Kidney epithelial cell (primary cell): ENCODE measurements at regions not wholly inside any gene's neighbourhood (a gene's known extent, or its start where the extent isn't known, plus 50 kb on each side); places are given as distances from the start of the nearest gene placed in this dataset.

Experiments
- DNase-seq: peaks from one replicate; pipeline ENCODE4 v3.0.0-alpha.2; 2010; ENCODE audit warnings: low read depth
- H3K27me3 ChIP-seq: 2 replicates; pipeline ENCODE4 v1.6.0; 2011; ENCODE audit warnings: low read length; ENCODE audit not compliant: control insufficient read depth, insufficient read depth
- H3K36me3 ChIP-seq: 2 replicates; pipeline ENCODE4 v1.5.1; 2011; ENCODE audit warnings: low read length; ENCODE audit not compliant: control insufficient read depth, insufficient read depth
- H3K4me3 ChIP-seq: 2 replicates; pipeline ENCODE4 v1.5.1; 2011; ENCODE audit warnings: low read depth, mild to moderate bottlenecking, control low read depth, low read length
- TF ChIP-seq, protein P1 (sequence below): IDR thresholded peaks from 2 replicates; pipeline ENCODE4 v1.5.1; 2011; ENCODE audit warnings: mild to moderate bottlenecking, moderate library complexity, low read length, control low read depth, inconsistent platforms; ENCODE audit not compliant: insufficient read depth, poor library complexity, severe bottlenecking

GRCh38 chr9:90343991-90344390, 298.6 kb downstream of the DIRAS2 start:
- TF ChIP-seq, protein P1, sequence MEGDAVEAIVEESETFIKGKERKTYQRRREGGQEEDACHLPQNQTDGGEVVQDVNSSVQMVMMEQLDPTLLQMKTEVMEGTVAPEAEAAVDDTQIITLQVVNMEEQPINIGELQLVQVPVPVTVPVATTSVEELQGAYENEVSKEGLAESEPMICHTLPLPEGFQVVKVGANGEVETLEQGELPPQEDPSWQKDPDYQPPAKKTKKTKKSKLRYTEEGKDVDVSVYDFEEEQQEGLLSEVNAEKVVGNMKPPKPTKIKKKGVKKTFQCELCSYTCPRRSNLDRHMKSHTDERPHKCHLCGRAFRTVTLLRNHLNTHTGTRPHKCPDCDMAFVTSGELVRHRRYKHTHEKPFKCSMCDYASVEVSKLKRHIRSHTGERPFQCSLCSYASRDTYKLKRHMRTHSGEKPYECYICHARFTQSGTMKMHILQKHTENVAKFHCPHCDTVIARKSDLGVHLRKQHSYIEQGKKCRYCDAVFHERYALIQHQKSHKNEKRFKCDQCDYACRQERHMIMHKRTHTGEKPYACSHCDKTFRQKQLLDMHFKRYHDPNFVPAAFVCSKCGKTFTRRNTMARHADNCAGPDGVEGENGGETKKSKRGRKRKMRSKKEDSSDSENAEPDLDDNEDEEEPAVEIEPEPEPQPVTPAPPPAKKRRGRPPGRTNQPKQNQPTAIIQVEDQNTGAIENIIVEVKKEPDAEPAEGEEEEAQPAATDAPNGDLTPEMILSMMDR, result no peak
- H3K36me3 ChIP-seq, result no peaks in the 10 kb centered on the region
- peak; percentile 74 for DNase-seq
- H3K4me3 ChIP-seq, result no peak overlapping the region
- H3K27me3 ChIP-seq, result no peaks in the 10 kb centered on the region

DNA sequence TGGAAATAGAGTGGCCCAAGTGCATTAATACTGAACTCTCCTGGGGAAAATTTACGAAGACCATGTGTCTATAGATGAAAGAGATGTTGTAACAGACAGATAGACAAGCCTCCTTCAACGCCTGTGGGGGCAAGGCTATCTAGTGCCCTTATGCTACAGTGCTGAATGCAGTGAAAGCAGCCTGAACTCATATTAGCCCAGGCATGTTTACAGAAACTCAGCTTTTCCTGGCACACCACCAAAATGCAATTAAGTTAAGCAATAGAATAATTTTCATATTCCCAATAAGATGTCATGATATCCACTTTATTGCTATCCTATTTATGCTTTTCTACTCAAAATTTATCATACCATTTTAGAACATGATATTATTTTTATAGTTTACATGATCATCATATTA, 277.0 kb downstream of the DIRAS2 start:
- no peaks in the 10 kb centered on the region for H3K27me3 ChIP-seq
- TF ChIP-seq, protein P1, result no peak
- H3K4me3 ChIP-seq, result no peak overlapping the region
- DNase-seq, result no peak
- H3K36me3 ChIP-seq, result no peaks in the 10 kb centered on the region

DNA sequence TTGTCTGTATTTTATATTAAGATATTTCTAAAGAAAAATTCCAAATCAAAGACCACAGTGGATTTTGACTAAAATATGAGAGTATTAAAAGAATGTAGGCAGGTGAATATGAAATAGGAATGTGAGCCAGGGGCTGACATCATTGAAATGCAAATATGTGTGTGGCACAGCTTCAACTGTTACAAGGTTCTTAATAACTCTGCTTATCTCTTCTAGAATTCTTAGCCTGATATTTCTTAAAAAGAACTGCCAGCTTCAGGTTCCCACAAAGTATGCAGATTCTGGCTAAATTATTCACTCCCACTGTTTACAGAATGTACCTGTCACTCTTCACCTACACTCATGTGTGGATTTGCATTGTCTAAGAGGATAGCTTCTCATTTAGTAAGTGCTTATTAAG, 274.4 kb downstream of the DIRAS2 start:
- H3K4me3 ChIP-seq, result no peak overlapping the region
- H3K27me3 ChIP-seq, result no peaks in the 10 kb centered on the region
- H3K36me3 ChIP-seq, result no peaks in the 10 kb centered on the region
- TF ChIP-seq, protein P1, result no peak
- DNase-seq, result no peak

GRCh38 chr9:90368928-90369327, 273.7 kb downstream of the DIRAS2 start:
- Histone ChIP-seq H3K27me3 (no peaks in the 10 kb centered on the region), H3K4me3 (no peak overlapping the region), H3K36me3 (no peaks in the 10 kb centered on the region)
- no peak for DNase-seq
- TF ChIP-seq, protein P1, result no peak

DNA sequence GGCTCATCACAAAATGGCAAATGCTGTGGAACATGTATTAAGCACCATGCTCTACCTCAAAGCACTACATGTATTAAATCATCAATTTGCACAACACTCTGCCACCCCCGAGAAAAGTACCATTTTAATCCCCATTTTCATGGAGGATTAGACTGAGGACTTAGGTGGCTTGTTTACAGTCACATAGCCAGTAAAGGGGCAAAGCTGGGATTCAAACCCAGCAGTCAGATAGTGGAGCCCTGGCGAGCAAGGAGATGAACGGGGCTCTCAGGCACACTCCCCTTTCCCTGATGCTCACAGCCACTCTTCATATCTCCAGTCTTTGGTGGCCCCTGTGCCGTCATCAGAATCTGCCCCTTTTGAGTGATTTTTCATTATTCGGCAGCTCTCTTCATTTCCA, 262.9 kb downstream of the DIRAS2 start:
- TF ChIP-seq, protein P1, result no peak
- no peak for DNase-seq
- Histone ChIP-seq H3K36me3 (peaks cover 2% of the 10 kb centered on the region), H3K4me3 (no peak overlapping the region), H3K27me3 (no peaks in the 10 kb centered on the region)

DNA sequence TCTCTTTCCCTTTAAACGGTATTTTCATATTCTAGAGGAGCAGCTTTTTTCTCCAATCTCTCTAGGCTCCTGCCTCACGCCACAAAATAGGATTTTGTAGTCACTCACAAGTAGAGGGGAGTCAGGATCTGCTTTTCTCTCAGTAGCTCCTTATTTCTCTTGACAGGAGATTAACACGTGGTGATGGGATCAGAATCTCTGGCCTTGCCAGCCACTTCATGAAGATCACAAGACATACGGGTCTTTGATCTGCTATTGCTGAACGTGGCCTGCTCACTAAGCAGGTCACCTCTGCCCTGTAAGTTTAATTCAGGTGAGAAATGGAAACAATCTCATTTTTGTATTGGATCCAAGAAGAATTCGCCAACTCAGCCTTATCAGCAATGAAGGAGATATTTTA, 257.5 kb downstream of the DIRAS2 start:
- Histone ChIP-seq H3K4me3 (no peak overlapping the region), H3K27me3 (no peaks in the 10 kb centered on the region), H3K36me3 (peaks cover 2% of the 10 kb centered on the region)
- DNase-seq, result no peak
- TF ChIP-seq, protein P1, result no peak
